ENCODE measurements at regions not wholly inside any gene's neighbourhood (a gene's known extent, or its start where the extent isn't known, plus 50 kb on each side); places are given as distances from the start of the nearest gene placed in this dataset.

DNA sequence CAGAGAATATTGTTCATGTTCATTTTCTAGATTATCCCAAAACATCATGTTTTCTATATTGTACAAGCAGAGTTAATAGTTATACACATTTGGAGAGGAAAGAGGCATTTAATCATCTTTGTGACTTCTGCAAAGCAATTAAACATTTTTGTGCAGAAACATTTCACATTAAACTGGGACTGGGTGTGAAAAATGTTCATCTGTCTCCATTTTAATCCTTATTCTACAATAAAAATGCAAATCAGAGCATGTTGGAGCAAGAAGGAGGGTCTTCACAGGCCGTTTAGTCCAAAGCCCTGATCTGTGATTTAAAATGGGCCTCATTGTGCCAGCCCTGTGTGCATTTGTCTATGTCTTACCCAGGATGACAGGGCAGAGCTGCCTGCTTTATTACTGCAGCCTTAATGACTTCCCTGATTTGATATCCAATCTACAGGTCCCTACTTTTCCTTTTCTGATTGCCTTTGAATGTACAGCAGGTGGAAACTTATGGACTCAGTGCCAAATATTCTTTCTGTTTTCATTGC is 183.5 kb downstream of the CAVIN4 start:
- no peak for TF ChIP-seq ZFX (IDR thresholded peaks at IDR 0.05)
- TF ChIP-seq, protein P1, sequence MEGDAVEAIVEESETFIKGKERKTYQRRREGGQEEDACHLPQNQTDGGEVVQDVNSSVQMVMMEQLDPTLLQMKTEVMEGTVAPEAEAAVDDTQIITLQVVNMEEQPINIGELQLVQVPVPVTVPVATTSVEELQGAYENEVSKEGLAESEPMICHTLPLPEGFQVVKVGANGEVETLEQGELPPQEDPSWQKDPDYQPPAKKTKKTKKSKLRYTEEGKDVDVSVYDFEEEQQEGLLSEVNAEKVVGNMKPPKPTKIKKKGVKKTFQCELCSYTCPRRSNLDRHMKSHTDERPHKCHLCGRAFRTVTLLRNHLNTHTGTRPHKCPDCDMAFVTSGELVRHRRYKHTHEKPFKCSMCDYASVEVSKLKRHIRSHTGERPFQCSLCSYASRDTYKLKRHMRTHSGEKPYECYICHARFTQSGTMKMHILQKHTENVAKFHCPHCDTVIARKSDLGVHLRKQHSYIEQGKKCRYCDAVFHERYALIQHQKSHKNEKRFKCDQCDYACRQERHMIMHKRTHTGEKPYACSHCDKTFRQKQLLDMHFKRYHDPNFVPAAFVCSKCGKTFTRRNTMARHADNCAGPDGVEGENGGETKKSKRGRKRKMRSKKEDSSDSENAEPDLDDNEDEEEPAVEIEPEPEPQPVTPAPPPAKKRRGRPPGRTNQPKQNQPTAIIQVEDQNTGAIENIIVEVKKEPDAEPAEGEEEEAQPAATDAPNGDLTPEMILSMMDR (conservative IDR thresholded peaks at IDR 0.05): no peak

DNA sequence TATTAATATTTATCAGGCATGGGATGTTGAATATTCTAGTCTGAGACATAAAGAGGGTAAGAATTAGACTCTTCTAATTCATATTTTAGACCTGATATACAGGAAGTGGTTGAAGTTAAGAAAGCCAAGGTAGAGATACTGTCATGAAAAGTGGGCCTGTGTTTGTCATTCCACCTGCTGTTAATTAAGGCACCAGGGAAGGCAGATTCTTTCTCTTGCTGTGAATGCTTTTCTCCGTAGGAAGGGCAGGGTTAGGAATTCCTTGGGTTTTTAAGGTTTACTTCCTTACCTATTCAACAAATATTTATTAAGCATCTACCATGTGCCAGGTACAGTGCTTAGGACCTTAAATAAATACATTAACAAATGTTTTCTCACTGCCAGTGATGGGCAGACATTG is 196.4 kb downstream of the CAVIN4 start:
- TF ChIP-seq, protein P1 (conservative IDR thresholded peaks at IDR 0.05): no peak
- TF ChIP-seq ZFX (IDR thresholded peaks at IDR 0.05): no peak

More for the DNA sequence above, 183.5 kb downstream of the CAVIN4 start:
- no peak overlapping the region for H3K27ac ChIP-seq

DNA sequence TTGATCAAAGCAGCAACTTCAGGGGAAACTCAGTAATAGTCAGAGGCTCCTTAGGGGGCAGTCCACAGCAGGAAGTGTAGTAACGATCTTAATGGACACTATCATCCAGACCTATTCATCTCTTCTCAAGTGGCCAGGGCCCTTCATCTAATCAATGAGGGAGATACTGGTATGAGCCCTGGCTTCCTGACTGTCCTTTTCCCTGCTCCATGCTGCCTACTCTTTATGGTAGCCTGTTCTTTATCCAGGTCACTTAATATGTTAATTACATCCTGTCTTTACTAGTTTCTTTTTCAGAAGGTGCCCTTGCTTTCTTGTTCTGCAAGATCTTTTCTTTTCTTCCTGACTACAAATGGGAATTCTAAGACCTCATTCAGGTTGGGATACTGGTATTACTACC is 197.1 kb downstream of the CAVIN4 start:
- no peak for TF ChIP-seq ZFX (IDR thresholded peaks at IDR 0.05)
- TF ChIP-seq, protein P1 (conservative IDR thresholded peaks at IDR 0.05): no peak
- H3K27ac ChIP-seq: no peak overlapping the region

More for the DNA sequence above, 196.4 kb downstream of the CAVIN4 start:
- no peak overlapping the region for H3K27ac ChIP-seq

DNA sequence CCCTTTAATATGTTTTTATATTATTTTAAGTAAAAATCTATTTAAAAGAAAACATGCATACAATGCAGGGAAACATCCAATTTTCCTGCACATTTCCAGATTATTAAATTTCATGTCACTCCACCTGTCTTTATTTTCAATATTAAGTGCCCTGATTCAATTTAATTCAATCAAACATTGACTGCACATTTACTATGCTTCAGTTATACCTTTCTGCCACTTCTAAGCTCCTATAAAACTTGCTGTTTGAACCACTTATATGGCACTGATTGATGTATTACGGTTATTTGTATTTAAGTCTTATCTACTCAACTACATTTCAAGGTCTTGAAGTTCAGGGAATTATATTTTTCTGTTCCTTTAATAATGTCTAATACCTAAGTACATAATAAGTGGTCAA is 198.0 kb downstream of the CAVIN4 start:
- no peak for TF ChIP-seq ZFX (IDR thresholded peaks at IDR 0.05)
- TF ChIP-seq, protein P1 (conservative IDR thresholded peaks at IDR 0.05): no peak
- H3K27ac ChIP-seq: no peak overlapping the region

- no peak overlapping the region for H3K27ac ChIP-seq
Measured at GRCh38 chr9:100784755-100785154, 206.9 kb downstream of the CAVIN4 start.

DNA sequence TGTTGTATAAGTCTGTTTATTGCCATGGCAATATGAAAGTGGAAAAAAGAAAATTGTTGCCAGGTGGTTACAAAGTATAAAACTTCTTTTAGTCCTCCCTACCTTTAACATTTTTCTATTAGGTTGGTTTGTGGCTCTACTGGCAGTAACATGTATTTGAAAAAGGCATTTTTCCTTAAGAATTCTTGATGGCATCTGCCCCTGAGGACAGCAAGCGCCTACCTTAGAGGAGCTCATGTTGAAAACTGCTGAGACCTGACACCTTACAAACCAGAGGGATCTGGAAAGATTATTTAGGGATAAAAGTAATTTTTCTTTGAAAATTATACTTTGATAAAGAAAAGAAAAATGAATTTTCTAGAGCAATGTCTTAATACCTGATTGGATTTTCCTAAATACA is 208.1 kb downstream of the CAVIN4 start:
- no peak for TF ChIP-seq ZFX (IDR thresholded peaks at IDR 0.05)
- TF ChIP-seq, protein P1 (conservative IDR thresholded peaks at IDR 0.05): no peak
- no peak overlapping the region for H3K27ac ChIP-seq

More at GRCh38 chr9:100784755-100785154, 206.9 kb downstream of the CAVIN4 start:
- no peak for TF ChIP-seq ZFX (IDR thresholded peaks at IDR 0.05)
- TF ChIP-seq, protein P1 (conservative IDR thresholded peaks at IDR 0.05): no peak

DNA sequence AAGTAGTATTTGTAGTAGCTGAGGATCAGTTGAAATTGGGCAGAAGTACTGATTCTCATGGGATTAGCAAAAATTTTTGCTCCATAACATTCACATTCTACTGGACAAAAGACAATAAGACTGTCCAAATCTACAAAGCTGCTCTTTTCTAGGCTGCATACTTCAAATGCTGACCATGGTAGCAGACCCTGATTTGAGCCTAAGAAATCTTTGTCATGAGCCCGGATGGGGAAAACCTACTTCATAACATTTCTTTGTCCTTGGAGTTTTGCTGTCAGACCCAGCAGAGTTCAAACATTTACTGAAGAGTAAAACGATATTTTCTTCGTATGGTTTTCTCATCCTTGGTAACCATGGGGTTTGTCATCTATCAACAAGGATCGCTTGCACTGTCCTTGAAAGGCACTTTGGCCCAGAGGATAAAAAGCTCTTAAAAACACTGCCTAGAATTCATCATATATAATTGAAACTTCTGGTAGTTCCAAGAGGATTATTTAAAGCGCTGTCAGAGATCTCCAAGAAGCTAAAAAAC is 216.9 kb downstream of the CAVIN4 start:
- H3K27ac ChIP-seq: no peak overlapping the region
- TF ChIP-seq ZFX (IDR thresholded peaks at IDR 0.05): no peak
- TF ChIP-seq, protein P1 (conservative IDR thresholded peaks at IDR 0.05): no peak

Measured in C4-2B (cell line).